ENCODE measurements at regions not wholly inside any gene's neighbourhood (a gene's known extent, or its start where the extent isn't known, plus 50 kb on each side); places are given as distances from the start of the nearest gene placed in this dataset.
"Not testable (repeated sequence)": the region's sequence is repeated elsewhere in the genome, so short reads cannot be mapped to it uniquely, and the experiment has no call there.

- DNase-seq (ENCODE audit: low read depth), result peak; percentile 36
Observed at GRCh38 chr6:26234421-26235301, 130.3 kb upstream of the BTN3A2 start.

GRCh38 chr6:26235302-26235670 lies 129.7 kb upstream of the BTN3A2 start:
- DNase-seq (ENCODE audit: low read depth), result no peak

GRCh38 chr6:26239415-26239814 lies 125.6 kb upstream of the BTN3A2 start:
- DNase-seq (ENCODE audit: low read depth), result not testable (repeated sequence)

- DNase-seq (ENCODE audit: low read depth), result peak; percentile 51
Observed at GRCh38 chr6:26240157-26241032, 124.6 kb upstream of the BTN3A2 start.

GRCh38 chr6:26241033-26241895 lies 123.7 kb upstream of the BTN3A2 start:
- peak; percentile 43 for DNase-seq (ENCODE audit: low read depth)

- no peak for DNase-seq (ENCODE audit: low read depth)
Observed at GRCh38 chr6:26243132-26243531, 121.9 kb upstream of the BTN3A2 start.

GRCh38 chr6:26243752-26244151 lies 121.2 kb upstream of the BTN3A2 start:
- DNase-seq (ENCODE audit: low read depth), result no peak

GRCh38 chr6:26246058-26246457 lies 118.9 kb upstream of the BTN3A2 start:
- DNase-seq (ENCODE audit: low read depth), result no peak

- DNase-seq (ENCODE audit: low read depth), result no peak
Observed at GRCh38 chr6:26246553-26246952, 118.4 kb upstream of the BTN3A2 start.

- no peak for DNase-seq (ENCODE audit: low read depth)
Observed at GRCh38 chr6:26249707-26249956, 115.4 kb upstream of the BTN3A2 start.

GRCh38 chr6:26249957-26250697 lies 114.9 kb upstream of the BTN3A2 start:
- DNase-seq (ENCODE audit: low read depth), result peak; percentile 58

GRCh38 chr6:26250698-26251044 lies 114.3 kb upstream of the BTN3A2 start:
- DNase-seq (ENCODE audit: low read depth), result no peak

- DNase-seq (ENCODE audit: low read depth), result no peak
Observed at GRCh38 chr6:26251354-26252076, 113.5 kb upstream of the BTN3A2 start.

GRCh38 chr6:26252077-26252472 lies 112.9 kb upstream of the BTN3A2 start:
- no peak for DNase-seq (ENCODE audit: low read depth)

GRCh38 chr6:26254724-26255123 lies 110.3 kb upstream of the BTN3A2 start:
- DNase-seq (ENCODE audit: low read depth), result no peak

GRCh38 chr6:26257272-26257671 lies 107.7 kb upstream of the BTN3A2 start:
- no peak for DNase-seq (ENCODE audit: low read depth)

GRCh38 chr6:26258212-26258977 lies 106.6 kb upstream of the BTN3A2 start:
- DNase-seq (ENCODE audit: low read depth), result no peak

- DNase-seq (ENCODE audit: low read depth), result no peak
Observed at GRCh38 chr6:26260110-26260637, 104.8 kb upstream of the BTN3A2 start.

GRCh38 chr6:26260725-26261490 lies 104.1 kb upstream of the BTN3A2 start:
- no peak for DNase-seq (ENCODE audit: low read depth)

Measured in activated gamma-delta T cell treated with anti-CD3 and anti-CD28 coated beads, Interleukin-2, amount 50 U/mL, for 16 hours (primary cell).